Peyer's patch (tissue), 4 donors: ENCODE measurements at regions not wholly inside any gene's neighbourhood (a gene's known extent, or its start where the extent isn't known, plus 50 kb on each side); places are given as distances from the start of the nearest gene placed in this dataset.

ENCODE experiments used
- CTCF ChIP-seq, 6 experiments: fragments of 450-650 bp in 4 of 6; fragments of 200-600 bp in 2 of 6; sonication (generic) in 1 of 6; IDR thresholded peaks; one replicate each; pipeline ENCODE4 v1.5.1; 2017 to 2019; ENCODE audit warnings: antibody characterized with exemption in 6 of 6, mild to moderate bottlenecking in 3 of 6, moderate library complexity in 1 of 6
- POLR2A ChIP-seq, 2 donors: fragments of 450-650 bp; IDR thresholded peaks; one replicate each; pipeline ENCODE4 v1.5.1; 2017; ENCODE audit warnings: antibody characterized with exemption in 2 of 2, mild to moderate bottlenecking in 2 of 2, moderate library complexity in 2 of 2

GRCh38 chr4:181971411-181971810 is 271.8 kb upstream of the TENM3 start:
- no peak for TF ChIP-seq CTCF (IDR thresholded peaks at IDR 0.05)
- TF ChIP-seq POLR2A (IDR thresholded peaks at IDR 0.05) = no peak
